GM21529 (cell line): ENCODE measurements at regions not wholly inside any gene's neighbourhood (a gene's known extent, or its start where the extent isn't known, plus 50 kb on each side); places are given as distances from the start of the nearest gene placed in this dataset.

Experiments
- ATAC-seq: cut with Tn5 transposase; IDR thresholded peaks from one replicate; pipeline ENCODE4 v1.9.1; 2021; ENCODE audit not compliant: unreplicated experiment

DNA sequence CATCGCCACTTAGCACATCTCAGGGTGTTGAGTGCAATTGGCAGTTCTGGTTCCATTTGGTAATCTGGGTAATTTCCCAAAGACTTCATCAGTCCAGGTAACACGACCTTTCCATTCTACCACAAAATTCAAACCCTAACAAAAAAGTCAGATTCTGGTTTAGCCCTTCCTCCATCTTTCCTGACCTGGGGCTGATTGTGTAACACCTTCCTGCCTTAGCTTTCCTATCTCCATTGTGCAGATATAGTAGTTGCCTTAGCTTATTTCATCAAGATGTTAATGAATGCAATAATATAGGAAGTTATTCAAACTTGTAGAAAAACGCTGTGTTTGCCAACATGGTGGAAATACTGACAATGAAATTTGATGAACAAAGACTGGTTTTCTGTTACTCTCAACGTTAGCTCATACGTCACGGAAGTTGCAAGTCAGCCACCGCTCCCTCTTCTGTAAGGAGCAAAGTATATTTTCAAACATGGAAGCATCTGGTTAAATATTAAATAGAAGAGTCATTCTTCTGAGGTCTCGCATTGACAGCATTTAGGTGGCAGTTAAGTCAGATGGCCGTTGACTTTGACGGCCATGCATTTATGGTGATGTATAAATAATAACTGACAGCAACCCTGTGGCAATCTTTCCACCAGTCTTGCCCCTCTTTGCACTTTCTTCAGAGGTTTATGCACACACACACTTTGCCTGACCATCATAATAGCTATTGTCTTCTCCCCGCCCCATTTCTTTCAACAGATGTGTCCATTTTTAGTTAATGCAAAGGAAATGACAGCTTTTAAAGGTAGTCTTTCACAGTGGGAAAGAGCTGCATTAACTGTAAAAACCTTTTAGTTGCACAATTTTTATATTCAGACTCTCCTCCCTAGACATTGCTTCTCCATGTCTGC lies 205.1 kb upstream of the BMPER start:
- ATAC-seq = no peak

DNA sequence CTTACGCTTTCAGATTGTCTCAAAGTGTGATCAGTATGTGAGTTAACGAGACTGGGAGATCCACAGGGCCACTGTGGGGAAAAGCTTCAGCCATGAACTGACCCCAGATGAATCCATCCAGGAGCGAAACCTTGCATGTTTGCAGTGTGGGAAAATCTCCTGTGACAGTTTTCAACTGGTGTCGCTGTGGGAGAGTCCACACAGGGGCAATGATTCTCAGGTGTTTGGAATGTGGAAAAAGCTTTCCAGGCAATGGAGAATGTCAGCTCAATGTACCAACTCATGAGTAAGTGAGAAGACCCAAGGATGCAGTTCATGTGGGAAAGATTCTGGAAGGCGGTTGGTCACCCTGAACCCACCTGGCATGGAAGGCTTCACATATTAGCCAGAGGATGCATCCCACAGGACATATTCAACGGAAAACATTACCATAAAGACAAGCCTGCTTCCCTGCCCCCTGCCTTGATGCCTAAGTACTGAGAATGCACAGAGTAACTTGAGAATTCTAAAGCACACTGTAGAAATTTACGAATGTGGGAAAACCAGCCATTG lies 204.1 kb upstream of the BMPER start:
- no peak for ATAC-seq

DNA sequence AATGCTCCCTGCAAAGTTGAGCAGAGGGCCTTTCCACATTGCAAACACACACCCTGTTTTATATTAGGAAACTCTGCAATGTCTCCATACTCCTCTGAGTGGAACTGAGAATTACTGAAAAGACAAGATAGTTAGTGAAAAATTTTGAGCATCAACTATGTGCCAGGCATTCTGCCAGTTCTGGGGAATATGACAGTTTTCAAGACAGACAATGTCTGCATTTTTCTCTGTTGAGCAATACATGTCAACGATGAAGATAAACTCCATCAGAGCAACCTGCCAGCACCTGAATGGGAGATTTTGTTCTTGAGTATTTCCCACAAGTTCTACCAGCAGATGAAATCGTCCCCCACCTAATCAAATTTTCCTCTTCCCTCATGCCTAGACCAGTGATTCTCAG lies 203.4 kb upstream of the BMPER start:
- no peak for ATAC-seq

DNA sequence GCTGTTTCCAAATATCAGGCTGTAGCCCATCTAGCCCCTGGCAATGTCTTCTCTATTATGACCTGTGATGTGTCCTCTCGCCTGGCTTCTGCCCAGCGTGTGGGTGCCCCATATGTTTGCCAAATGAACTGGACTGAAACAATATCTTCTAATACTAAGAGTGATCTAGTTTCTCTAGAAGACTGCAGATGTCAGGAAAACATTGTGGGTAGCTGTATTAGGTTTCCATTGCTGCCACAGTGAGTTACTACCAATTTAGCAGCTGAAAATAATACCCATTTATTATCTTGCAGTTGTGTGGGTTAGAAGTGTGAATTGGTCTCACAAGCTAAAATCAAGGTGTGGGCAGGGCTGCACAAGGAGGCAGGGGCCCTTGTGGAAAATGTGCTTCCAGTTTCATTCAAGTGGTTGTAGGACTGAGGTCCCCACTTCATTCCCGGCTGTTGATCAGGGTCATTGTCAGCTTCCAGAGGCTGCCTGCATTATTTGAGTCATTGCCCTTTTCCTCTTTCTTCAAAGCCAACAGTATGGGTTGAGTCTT lies 202.8 kb upstream of the BMPER start:
- no peak for ATAC-seq

DNA sequence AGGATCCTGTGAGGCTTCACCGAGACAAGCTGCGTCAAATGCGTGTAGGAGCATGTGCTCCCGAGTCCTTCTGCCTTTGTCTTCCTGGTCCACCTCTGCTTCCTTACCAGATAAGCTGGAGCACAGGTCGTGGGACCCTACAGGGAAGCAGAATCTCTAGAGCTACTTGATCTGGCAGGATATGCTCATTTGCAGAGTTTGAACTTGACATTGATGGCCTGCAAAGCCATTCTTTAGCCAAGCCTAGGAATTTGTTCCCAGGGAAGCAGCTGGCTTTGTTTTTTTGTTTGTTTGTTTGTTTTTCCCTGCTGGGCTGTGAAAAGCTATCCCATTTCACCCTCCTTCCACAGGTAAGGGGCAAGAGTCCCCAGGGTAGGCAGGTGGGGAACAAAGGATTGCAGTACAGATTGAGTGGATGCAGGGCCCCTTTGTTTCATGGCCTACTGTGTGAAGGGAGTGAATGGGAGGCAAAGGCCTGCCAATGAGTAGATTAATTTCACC lies 200.0 kb upstream of the BMPER start:
- ATAC-seq = no peak

DNA sequence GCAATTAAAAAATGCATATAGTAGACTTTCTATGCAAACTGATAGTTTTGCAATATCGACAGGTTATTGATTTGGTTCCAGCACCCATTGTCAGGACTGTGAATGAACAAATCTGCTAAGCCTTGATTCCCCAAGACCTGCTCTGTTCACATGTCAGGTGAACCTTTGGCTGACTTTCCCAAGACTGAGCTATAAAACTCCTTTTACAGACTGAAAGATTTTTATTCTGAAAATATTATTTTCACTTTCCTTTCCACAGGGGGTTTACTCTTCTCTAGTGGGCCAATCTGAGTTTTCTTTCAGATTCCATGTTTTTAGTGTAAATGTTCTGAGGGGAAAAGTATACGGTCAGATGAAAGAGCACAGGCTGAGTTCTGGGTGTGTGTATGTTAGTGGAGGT lies 199.2 kb upstream of the BMPER start:
- no peak for ATAC-seq

DNA sequence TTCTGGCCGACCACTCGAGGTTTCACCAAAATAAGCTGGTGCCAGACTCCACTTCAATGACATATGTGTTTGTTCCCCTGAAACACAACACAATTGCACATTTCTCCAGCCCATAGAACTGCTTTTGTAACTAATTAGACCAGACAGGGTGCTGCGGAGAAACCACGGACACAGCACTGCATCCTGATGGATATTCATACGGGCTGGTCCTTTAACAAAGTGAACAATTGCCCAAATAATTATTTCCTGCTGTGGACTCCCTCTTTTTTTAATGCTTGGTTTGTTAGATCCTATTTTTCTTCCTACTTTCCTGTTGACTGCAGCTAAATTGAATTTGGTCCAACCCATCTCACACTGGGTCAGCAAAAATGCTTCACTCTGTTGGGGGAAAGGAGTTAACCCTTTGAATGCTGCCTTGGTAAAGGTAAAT lies 198.6 kb upstream of the BMPER start:
- ATAC-seq = no peak

DNA sequence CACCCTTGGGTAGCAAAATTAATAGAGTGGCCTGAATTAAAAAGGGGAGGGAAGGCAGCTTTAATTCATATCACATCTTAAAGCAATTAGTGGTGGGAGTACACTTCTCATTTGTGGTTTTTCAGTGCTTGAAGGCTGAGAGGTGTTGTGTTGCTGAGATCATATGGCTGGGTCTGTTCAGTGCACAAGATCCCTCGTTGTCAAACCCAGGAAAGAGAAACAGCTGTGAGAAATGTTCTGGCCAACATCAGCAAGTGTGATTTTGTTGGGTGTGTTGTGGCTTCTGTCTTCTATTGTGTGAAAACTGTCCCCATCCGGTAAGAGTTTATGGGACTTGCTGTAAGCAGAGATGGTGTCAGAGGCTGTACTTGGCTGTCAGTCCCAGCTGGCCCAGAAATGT lies 197.9 kb upstream of the BMPER start:
- no peak for ATAC-seq

DNA sequence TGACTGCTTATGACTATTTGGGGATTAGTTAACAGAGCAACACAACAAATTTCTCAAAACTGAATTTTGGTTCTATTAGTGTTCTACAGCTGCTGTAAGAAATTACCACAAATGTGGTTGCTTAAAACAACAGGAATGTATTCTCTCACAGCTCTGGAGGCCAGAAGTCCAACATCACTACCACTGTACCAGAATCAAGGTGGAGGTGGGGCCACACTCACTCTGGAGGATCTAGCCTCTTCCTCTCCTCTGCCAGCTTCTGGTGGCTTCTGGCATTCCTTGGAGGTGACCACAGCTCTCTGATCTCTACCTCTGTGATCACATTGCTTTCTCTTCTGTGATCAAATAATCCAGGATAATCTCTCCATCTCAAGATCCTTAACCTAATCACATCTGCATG lies 194.7 kb upstream of the BMPER start:
- no peak for ATAC-seq

DNA sequence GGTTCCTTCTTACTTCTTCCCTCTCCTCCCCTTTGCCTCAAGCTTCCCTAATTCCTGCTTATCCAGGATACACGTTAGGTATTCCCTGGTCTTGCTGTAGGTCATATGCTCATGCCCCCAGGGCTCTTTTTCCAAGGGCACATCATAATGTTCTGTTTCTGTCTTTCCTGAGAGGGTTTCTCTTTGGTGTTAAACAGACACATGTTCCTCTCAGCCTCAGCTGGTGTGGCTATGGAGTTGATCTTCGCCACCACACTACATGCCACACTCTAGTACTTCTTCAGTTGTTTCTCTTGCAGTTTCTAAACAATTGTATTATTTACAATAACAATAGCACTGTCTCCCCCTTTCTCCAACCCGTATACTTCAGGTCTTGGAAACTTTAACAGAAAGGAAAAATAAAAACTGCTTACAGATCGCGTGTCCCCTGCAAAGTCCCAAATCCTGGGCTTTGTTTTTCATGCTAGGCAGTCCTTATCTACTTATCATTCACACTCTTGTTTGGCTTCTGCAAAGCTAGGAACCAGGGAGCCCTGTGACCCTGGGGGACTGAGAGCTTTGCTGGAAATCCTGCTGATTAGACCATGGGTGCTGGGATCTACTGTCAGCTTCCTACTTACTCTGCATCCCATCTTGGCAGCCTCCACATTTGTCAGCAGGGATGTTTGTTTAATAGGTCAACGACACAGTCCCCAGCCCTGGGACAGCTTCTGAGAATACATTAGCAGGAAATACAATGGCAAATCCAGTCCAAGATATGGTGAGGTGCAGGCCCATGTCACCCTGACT lies 193.9 kb upstream of the BMPER start:
- ATAC-seq = no peak

DNA sequence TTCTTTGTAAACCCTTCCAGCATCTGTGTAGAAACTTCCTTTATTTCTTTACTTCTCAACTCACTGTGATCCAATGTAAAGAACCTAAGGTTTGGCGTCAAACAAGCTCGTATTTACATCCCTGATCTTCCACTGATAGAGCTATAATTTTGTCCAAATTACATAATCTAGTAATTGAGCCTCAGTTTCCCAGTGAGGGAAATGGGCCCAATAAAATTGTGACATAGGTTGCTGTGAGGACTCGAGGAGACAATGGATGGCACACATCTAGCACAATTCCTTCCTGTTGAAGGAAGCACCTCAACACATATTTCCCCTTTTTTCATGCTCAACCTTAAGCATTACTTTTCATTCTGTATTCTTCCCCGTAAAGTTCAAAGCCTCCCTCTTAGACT lies 193.3 kb upstream of the BMPER start:
- ATAC-seq = no peak

DNA sequence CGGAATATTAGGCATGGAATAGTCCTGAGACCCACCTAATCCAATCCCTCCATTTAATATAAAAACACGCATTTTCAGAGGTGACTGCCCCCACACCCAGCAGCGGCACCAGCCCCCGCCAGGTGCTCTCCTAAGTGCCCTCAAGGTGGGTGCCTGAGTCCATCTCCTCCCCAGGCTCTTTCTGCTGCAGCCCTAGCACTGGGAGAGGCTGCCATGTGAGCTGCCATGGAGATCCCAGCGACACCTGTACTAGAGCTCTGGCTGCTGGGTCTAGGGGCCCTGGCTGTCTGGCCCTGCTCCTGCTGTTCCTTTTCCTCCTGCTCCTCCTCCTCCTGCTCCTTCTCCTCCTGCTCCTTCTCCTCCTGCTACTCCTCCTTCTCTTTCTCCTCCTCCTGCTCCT lies 191.1 kb upstream of the BMPER start:
- ATAC-seq = no peak

DNA sequence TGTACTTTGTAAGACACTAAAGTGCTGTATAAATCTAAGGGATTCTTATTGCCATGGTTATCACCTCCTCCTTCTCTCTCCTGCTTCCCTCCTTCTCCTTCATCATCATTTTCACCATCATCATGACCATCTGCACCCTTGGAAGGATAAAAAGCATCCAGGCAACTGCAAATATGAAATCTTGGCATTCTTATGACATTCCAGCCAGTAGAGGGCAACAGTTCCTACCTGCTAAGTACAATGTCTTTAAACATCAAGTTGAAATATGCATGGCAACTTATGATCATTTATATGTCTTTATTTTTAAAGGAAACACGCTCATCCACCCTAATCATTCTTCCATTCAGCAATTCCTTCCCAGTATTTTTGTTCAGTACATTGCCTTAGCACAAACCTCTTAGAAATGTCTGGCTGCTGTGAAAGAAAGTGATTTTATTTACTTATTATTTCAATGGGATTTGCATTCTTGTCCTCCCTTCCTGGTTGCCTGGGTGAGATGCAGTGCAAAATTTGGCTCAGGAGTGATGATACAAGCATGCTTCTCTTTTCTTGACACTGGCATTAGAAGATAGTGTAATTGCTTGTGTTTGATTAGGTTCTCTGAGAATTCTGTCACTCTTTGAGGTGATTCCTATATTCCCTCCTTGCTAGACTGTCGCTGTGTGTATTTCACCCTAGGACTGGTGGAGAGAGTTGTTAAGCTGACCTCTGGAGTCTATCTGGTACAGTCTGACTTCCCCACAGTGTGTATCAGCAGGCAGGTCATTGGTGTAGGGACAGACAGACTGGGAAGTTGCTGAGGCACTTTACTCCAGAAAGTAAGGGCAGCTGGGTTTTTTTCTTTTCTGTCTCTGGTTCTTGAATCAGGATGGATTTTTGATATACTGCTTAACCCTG lies 188.5 kb upstream of the BMPER start:
- ATAC-seq = no peak

DNA sequence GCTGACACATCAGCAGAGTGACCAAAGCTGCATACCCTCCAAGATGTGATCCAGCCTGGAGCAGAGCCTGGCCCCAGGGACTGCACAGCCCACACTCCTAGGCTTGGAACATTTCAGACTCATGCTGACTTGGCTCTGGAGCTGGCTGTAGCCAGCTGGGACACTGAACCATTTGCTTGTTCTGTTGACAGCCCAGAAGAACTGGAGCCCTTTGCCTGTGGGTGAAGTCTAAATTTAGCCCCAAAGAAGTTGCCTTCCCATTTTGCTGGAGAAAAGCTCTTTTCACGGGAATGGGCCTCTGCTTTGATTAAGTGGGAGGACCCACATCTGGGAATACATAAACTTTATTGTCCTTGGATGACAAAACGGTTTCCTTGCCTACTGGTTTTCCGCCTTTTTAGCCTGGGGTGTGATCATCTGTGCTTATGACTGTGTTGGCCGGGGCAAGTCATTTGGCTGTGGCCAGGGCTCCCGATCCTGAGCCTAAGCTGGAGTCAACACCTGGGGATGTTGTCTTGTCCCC lies 186.2 kb upstream of the BMPER start:
- no peak for ATAC-seq

DNA sequence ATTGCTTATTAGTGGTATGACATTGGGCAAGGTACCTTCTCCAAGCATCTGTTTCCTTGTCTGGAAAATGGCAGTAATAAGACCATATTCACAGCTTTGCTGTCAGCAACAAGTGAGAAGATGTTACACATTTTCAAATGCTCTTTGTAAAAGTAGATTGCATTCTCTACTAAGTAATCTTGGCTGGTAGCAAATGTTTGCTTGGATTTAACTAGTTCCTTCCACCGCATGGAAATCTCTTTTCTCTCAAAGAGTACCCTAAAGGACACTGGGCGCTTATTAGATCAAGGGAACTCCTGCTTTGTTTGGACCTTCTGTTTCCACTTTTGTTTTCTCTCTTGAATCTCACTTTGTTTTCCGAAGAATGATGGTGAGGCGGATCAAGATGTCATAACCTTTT lies 185.2 kb upstream of the BMPER start:
- no peak for ATAC-seq

DNA sequence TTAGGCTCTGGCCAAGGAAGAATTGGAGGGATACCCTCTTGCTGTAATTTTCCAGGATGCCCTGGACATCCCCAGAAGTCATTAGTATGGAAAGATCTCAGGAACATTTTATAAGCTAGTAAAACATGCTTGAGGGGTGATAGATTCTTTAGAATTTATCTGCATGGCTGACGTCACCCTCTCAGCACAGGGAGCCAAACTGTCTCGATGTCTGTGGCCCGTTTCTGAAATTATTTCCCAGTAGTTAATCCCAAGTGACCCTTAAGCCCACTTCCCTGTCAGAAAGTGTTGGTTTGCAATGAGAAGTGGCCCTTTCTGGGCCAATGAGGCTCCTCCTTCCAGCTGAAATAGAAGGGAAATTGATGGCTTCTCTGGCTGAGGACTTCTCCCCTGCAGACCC lies 184.5 kb upstream of the BMPER start:
- no peak for ATAC-seq

DNA sequence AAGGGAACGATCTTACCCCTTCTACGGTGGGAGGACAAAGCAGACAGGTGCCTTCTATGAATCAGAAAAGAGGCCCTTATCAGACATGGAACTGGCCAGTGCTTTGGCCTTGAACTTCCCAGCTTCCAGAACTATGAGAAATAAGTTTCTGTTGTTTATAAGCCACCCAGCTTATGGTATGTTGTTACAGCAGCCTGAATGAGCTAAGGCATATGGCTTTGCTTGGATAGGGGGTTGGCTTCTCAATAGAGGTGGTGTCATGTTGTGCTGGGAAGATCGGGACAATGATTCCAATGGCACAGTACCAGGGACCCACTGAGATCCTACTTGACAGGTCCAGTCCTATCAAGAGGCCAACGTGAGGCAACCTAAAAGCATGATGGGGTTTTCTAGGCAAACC lies 183.4 kb upstream of the BMPER start:
- ATAC-seq = no peak

DNA sequence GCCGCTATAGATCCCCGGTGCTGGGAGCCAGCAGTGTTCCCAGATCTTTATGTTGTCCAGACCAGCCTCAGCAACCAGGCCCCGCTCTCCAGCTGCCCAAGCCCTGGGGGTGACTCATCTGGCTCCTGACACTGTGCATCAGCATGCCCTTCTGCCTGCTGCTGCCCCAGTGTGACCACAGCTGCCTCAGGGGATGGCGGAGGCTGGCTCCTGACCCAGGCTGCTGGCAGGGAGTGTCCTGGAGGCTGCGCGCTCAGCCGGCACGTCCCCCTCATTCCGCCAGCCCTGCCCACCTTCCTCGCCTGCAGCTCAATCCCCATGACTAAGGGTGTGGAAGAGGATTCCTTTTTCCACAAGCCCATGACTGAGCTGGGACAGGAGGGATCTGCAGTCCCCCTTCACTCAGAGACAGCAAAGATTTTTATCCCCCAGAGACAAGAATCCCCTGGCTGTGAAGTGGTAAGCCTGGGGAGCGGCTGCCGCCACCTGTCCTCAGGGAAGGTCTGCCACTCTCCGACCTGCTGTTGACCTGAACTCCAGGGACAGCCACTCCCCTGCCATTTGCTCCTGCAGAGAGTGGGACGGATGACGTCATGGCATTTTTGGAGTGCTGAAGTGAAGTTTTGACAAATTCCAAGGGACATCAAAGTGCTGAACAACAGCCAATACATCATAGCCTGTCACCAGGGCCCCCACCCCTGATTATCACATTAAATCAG lies 182.8 kb upstream of the BMPER start:
- ATAC-seq = no peak

DNA sequence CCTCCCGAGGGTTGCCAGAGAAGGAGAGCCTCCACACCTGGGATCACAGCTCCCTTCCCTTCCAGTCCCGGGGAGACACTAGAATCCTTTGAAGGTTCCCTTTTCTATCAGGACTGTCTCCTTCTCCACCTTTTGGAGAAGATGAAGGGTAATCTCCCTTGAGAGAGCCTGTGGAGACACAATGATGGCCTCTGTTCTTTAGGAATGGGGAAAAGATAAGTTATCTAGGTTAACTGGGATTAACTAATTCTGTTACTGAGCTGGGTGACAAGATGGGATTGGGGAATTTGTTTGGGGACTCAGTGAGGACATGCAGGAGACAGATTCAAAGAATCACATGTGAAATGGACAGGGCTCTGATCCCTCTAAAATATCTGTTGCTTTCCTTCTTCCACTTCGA lies 181.1 kb upstream of the BMPER start:
- no peak for ATAC-seq
